HEK293 (cell line): ENCODE measurements at regions not wholly inside any gene's neighbourhood (a gene's known extent, or its start where the extent isn't known, plus 50 kb on each side); places are given as distances from the start of the nearest gene placed in this dataset.

ENCODE experiments used
- CTCF ChIA-PET: fragments of 350-600 bp; formaldehyde crosslinking; extraction: SDS; loops from one replicate; lab custom pipeline; 2021; ENCODE audit warnings: antibody characterized with exemption; lab: Yijun Ruan, JAX
- POLR2A ChIA-PET: fragments of 300-600 bp; formaldehyde crosslinking; extraction: SDS; loops from one replicate; lab custom pipeline; 2020; ENCODE audit warnings: antibody characterized with exemption, inconsistent platforms; lab: Yijun Ruan, JAX
- H3K27ac ChIP-seq: fragments of 200-500 bp; sonication (Bioruptor generic); 2 replicates; pipeline ENCODE4 v1.5.1; 2014; ENCODE audit warnings: low read depth, low read length, control low read depth, inconsistent platforms; ENCODE audit errors: extremely low read depth
- H3K36me3 ChIP-seq, 2 experiments: fragments of 200-500 bp in 1 of 2; sonication (Bioruptor generic) in 1 of 2; 1 replicate in 1 of 2; 2 replicates in 1 of 2; pipeline ENCODE4 v1.5.1; 2014 to 2017; ENCODE audit warnings: inconsistent platforms in 2 of 2, low read length in 2 of 2; ENCODE audit not compliant: control insufficient read depth in 2 of 2, insufficient read depth in 1 of 2
- H3K4me1 ChIP-seq: fragments of 200-500 bp; sonication (Bioruptor generic); 2 replicates; pipeline ENCODE4 v1.5.1; 2014; ENCODE audit warnings: mild to moderate bottlenecking, low read length, inconsistent platforms; ENCODE audit not compliant: control insufficient read depth, insufficient read depth
- H3K4me3 ChIP-seq: 2 replicates; pipeline ENCODE4 v1.5.1; 2011; ENCODE audit warnings: low read depth, mild to moderate bottlenecking, control low read depth, low read length, moderate library complexity
- H3K9me3 ChIP-seq: fragments of 200-500 bp; sonication (Bioruptor generic); 2 replicates; pipeline ENCODE4 v1.5.1; 2014; ENCODE audit warnings: low read depth, low read length, inconsistent platforms; ENCODE audit not compliant: control insufficient read depth, insufficient read depth
- FEZF1 ChIP-seq: fragments of 450-650 bp; formaldehyde crosslinking; IDR thresholded peaks from 2 replicates; pipeline ENCODE4 v1.5.1; 2016; ENCODE audit warnings: missing biosample characterization, missing genetic modification characterization
- GLIS1 ChIP-seq: fragments of 450-650 bp; formaldehyde crosslinking; IDR thresholded peaks from 2 replicates; pipeline ENCODE4 v1.5.1; 2016; ENCODE audit warnings: missing biosample characterization, missing genetic modification characterization
- HOXD13 ChIP-seq: sonication (generic); formaldehyde crosslinking; IDR thresholded peaks from 2 replicates; pipeline ENCODE4 v1.8.0; 2022; ENCODE audit warnings: missing genetic modification reagents, borderline replicate concordance
- KLF16 ChIP-seq: fragments of 450-650 bp; formaldehyde crosslinking; IDR thresholded peaks from 2 replicates; pipeline ENCODE4 v1.5.1; 2017; ENCODE audit warnings: missing biosample characterization, missing genetic modification characterization
- MEIS1 ChIP-seq: sonication (generic); formaldehyde crosslinking; IDR thresholded peaks from 2 replicates; pipeline ENCODE4 v1.8.1; 2022; ENCODE audit warnings: missing genetic modification reagents, mild to moderate bottlenecking, borderline replicate concordance
- PRDM6 ChIP-seq: fragments of 450-650 bp; formaldehyde crosslinking; IDR thresholded peaks from 2 replicates; pipeline ENCODE4 v1.5.1; 2017; ENCODE audit warnings: missing biosample characterization, missing genetic modification characterization
- REPIN1 ChIP-seq: fragments of 450-650 bp; formaldehyde crosslinking; IDR thresholded peaks from 2 replicates; pipeline ENCODE4 v1.5.1; 2017; ENCODE audit warnings: missing biosample characterization, missing genetic modification characterization, low read depth
- SCRT1 ChIP-seq: fragments of 450-650 bp; formaldehyde crosslinking; IDR thresholded peaks from 2 replicates; pipeline ENCODE4 v1.5.1; 2016; ENCODE audit warnings: missing biosample characterization, missing genetic modification characterization, borderline replicate concordance
- SETDB1 ChIP-seq: IDR thresholded peaks from one replicate; pipeline ENCODE4 v1.6.1; 2017; ENCODE audit warnings: mild to moderate bottlenecking, low read length, moderate library complexity, mixed read lengths; ENCODE audit not compliant: insufficient read length
- WT1 ChIP-seq: fragments of 450-650 bp; formaldehyde crosslinking; IDR thresholded peaks from 2 replicates; pipeline ENCODE4 v1.5.1; 2016; ENCODE audit warnings: missing biosample characterization, missing genetic modification characterization
- YY1 ChIP-seq: fragments of 450-650 bp; formaldehyde crosslinking; IDR thresholded peaks from 2 replicates; pipeline ENCODE4 v1.5.1; 2018; ENCODE audit warnings: missing biosample characterization, missing genetic modification characterization
- ZBTB1 ChIP-seq: fragments of 450-650 bp; formaldehyde crosslinking; IDR thresholded peaks from 2 replicates; pipeline ENCODE4 v1.5.1; 2016; ENCODE audit warnings: missing biosample characterization, missing genetic modification characterization
- ZBTB10 ChIP-seq: fragments of 450-650 bp; formaldehyde crosslinking; IDR thresholded peaks from 2 replicates; pipeline ENCODE4 v1.5.1; 2016; ENCODE audit warnings: missing biosample characterization, missing genetic modification characterization
- ZBTB20 ChIP-seq: fragments of 450-650 bp; formaldehyde crosslinking; IDR thresholded peaks from 2 replicates; pipeline ENCODE4 v1.5.1; 2016; ENCODE audit warnings: missing biosample characterization, missing genetic modification characterization
- ZEB2 ChIP-seq: fragments of 450-650 bp; formaldehyde crosslinking; IDR thresholded peaks from 2 replicates; pipeline ENCODE4 v1.5.1; 2016; ENCODE audit warnings: missing biosample characterization, missing genetic modification characterization
- ZNF16 ChIP-seq: fragments of 450-650 bp; formaldehyde crosslinking; IDR thresholded peaks from 2 replicates; pipeline ENCODE4 v1.5.1; 2016; ENCODE audit warnings: low read depth, missing biosample characterization, missing genetic modification characterization
- ZNF169 ChIP-seq: fragments of 450-650 bp; formaldehyde crosslinking; IDR thresholded peaks from 2 replicates; pipeline ENCODE4 v1.5.1; 2016; ENCODE audit warnings: missing biosample characterization, missing genetic modification characterization
- ZNF184 ChIP-seq: fragments of 450-650 bp; IDR thresholded peaks from 2 replicates; pipeline ENCODE4 v1.5.1; 2018; ENCODE audit warnings: missing biosample characterization, mild to moderate bottlenecking, missing genetic modification characterization
- ZNF23 ChIP-seq: fragments of 450-650 bp; formaldehyde crosslinking; IDR thresholded peaks from 2 replicates; pipeline ENCODE4 v1.5.1; 2016; ENCODE audit warnings: missing biosample characterization, missing genetic modification characterization, borderline replicate concordance
- ZNF24 ChIP-seq: fragments of 450-650 bp; formaldehyde crosslinking; IDR thresholded peaks from 2 replicates; pipeline ENCODE4 v1.5.1; 2016; ENCODE audit warnings: missing biosample characterization, missing genetic modification characterization
- ZNF302 ChIP-seq: fragments of 450-650 bp; formaldehyde crosslinking; IDR thresholded peaks from 2 replicates; pipeline ENCODE4 v1.5.1; 2016; ENCODE audit warnings: missing biosample characterization, missing genetic modification characterization, low read depth
- ZNF48 ChIP-seq: fragments of 450-650 bp; formaldehyde crosslinking; IDR thresholded peaks from 2 replicates; pipeline ENCODE4 v1.5.1; 2016; ENCODE audit warnings: missing biosample characterization, missing genetic modification characterization
- ZNF514 ChIP-seq: fragments of 450-650 bp; formaldehyde crosslinking; IDR thresholded peaks from 2 replicates; pipeline ENCODE4 v1.5.1; 2016; ENCODE audit warnings: missing biosample characterization, missing genetic modification characterization
- ZNF521 ChIP-seq: fragments of 450-650 bp; formaldehyde crosslinking; IDR thresholded peaks from 2 replicates; pipeline ENCODE4 v1.5.1; 2017; ENCODE audit warnings: missing biosample characterization, mild to moderate bottlenecking, missing genetic modification characterization
- ZNF621 ChIP-seq: fragments of 450-650 bp; formaldehyde crosslinking; IDR thresholded peaks from 2 replicates; pipeline ENCODE4 v1.5.1; 2017; ENCODE audit warnings: missing biosample characterization, missing genetic modification characterization
- ZNF623 ChIP-seq: fragments of 450-650 bp; formaldehyde crosslinking; IDR thresholded peaks from 2 replicates; pipeline ENCODE4 v1.5.1; 2016; ENCODE audit warnings: missing biosample characterization, missing genetic modification characterization
- ZNF629 ChIP-seq: fragments of 450-650 bp; formaldehyde crosslinking; IDR thresholded peaks from 2 replicates; pipeline ENCODE4 v1.5.1; 2017; ENCODE audit warnings: missing biosample characterization, missing genetic modification characterization
- ZNF777 ChIP-seq: fragments of 450-650 bp; formaldehyde crosslinking; IDR thresholded peaks from 2 replicates; pipeline ENCODE4 v1.5.1; 2017; ENCODE audit warnings: missing biosample characterization, missing genetic modification characterization, borderline replicate concordance
- ZNF843 ChIP-seq: fragments of 450-650 bp; formaldehyde crosslinking; IDR thresholded peaks from 2 replicates; pipeline ENCODE4 v1.5.1; 2016; ENCODE audit warnings: missing biosample characterization, missing genetic modification characterization
- ZSCAN16 ChIP-seq: fragments of 450-650 bp; formaldehyde crosslinking; IDR thresholded peaks from 2 replicates; pipeline ENCODE4 v1.5.1; 2016; ENCODE audit warnings: missing biosample characterization, missing genetic modification characterization

- TF ChIP-seq ZNF521 (tag by site-specific recombination), result no peak
- no peak for TF ChIP-seq ZNF514 (tag by site-specific recombination)
- TF ChIP-seq, all 188 proteins: peak for 0
These were observed 489.5 kb upstream of the PKN2 start (continued) for GRCh38 chr1:88194542-88194941.

- ChIA-PET CTCF (interaction anchor here (2.3 kb wide), 1 partner anchor 20 kb away, joined by 14 read pairs; no protein-coding TSS in a partner anchor), POLR2A (no interaction called here)
- no peaks in the 10 kb centered on the region for H3K4me1 ChIP-seq
- no peaks in the 10 kb centered on the region for H3K36me3 ChIP-seq
- no peaks in the 10 kb centered on the region for H3K9me3 ChIP-seq
- no peak overlapping the region for H3K27ac ChIP-seq
- TF ChIP-seq ZNF23 (tag by site-specific recombination) (no peak), ZNF302 (tag by site-specific recombination) (no peak), SCRT1 (tag by site-specific recombination) (no peak), ZBTB10 (tag by site-specific recombination) (no peak), REPIN1 (no peak), ZNF24 (tag by site-specific recombination) (no peak), KLF16 (no peak), ZNF843 (tag by site-specific recombination) (no peak)
- H3K4me3 ChIP-seq, result no peak overlapping the region
These were observed 483.5 kb upstream of the PKN2 start for GRCh38 chr1:88200545-88200944.

GRCh38 chr1:88204111-88204510 is 480.0 kb upstream of the PKN2 start:
- no peaks in the 10 kb centered on the region for H3K9me3 ChIP-seq
- ChIA-PET CTCF (interaction anchor here (0.6 to 1.3 kb wide), 4 partner anchors 9 to 98 kb away, joined by 3 to 4 read pairs (median 3); no protein-coding TSS in a partner anchor), POLR2A (no interaction called here)
- no peak overlapping the region for H3K27ac ChIP-seq
- H3K36me3 ChIP-seq, result no peaks in the 10 kb centered on the region
- H3K4me1 ChIP-seq, result no peaks in the 10 kb centered on the region
- H3K4me3 ChIP-seq, result no peak overlapping the region
- no peak for TF ChIP-seq WT1 (tag by site-specific recombination)
- no peak for TF ChIP-seq ZNF623 (tag by site-specific recombination)
- no peak for TF ChIP-seq YY1
- TF ChIP-seq ZNF169, result no peak
- TF ChIP-seq HOXD13 (CRISPR knock-in tag), result no peak
- TF ChIP-seq PRDM6, result no peak
- no peak for TF ChIP-seq ZBTB1 (tag by site-specific recombination)
- no peak for TF ChIP-seq ZBTB20 (tag by site-specific recombination)
- no peak for TF ChIP-seq ZNF629 (tag by site-specific recombination)
- TF ChIP-seq ZEB2, result no peak
- no peak for TF ChIP-seq ZNF184 (tag by site-specific recombination)
- no peak for TF ChIP-seq ZSCAN16 (tag by site-specific recombination)
- no peak for TF ChIP-seq ZNF621 (tag by site-specific recombination)
- TF ChIP-seq ZNF16 (tag by site-specific recombination), result no peak
- no peak for TF ChIP-seq GLIS1 (tag by site-specific recombination)
- TF ChIP-seq FEZF1, result no peak
- TF ChIP-seq ZNF48, result no peak
- TF ChIP-seq ZNF777 (tag by site-specific recombination), result no peak
- TF ChIP-seq MEIS1 (CRISPR knock-in tag), result no peak
- TF ChIP-seq SETDB1, result no peak
